Panc1 (cell line): ENCODE measurements at regions not wholly inside any gene's neighbourhood (a gene's known extent, or its start where the extent isn't known, plus 50 kb on each side); places are given as distances from the start of the nearest gene placed in this dataset.
"Not testable (repeated sequence)": the region's sequence is repeated elsewhere in the genome, so short reads cannot be mapped to it uniquely, and the experiment has no call there.

Source experiments
- ATAC-seq: fragments of 200-7000 bp; cut with Tn5 transposase; 2 replicates; pipeline ENCODE4 v1.9.1; 2020; ENCODE audit warnings: mild to moderate bottlenecking, moderate library complexity
- BruUV-seq: library from RNA; stranded (reverse); fragments of 400-500 nt; replicated peaks from 2 replicates; lab custom pipeline; 2021; lab: Mats Ljungman, UMichigan
- CTCF ChIA-PET: fragments of 300-600 bp; sonication (Branson Sonifier 250); formaldehyde crosslinking; loops from one replicate; lab custom pipeline; 2022; ENCODE audit warnings: antibody characterized with exemption; lab: Charles Lee
- POLR2A ChIA-PET: fragments of 300-600 bp; sonication (Branson Sonifier 250); formaldehyde crosslinking; loops from one replicate; lab custom pipeline; 2022; ENCODE audit warnings: antibody characterized with exemption; lab: Charles Lee
- DNase-seq: peaks from one replicate; pipeline ENCODE4 v3.0.0-alpha.2; 2010; ENCODE audit warnings: low read depth, low spot score
- H3K27ac ChIP-seq: 2 replicates; pipeline ENCODE4 v1.5.1; 2011; ENCODE audit warnings: mild to moderate bottlenecking, low read length, inconsistent platforms
- H3K27me3 ChIP-seq: fragments of 200-500 bp; sonication (Bioruptor generic); 2 replicates; pipeline ENCODE4 v1.6.0; 2014; ENCODE audit warnings: low read length, inconsistent platforms; ENCODE audit not compliant: control insufficient read depth, insufficient read depth
- H3K36me3 ChIP-seq: fragments of 200-500 bp; sonication (Bioruptor generic); 2 replicates; pipeline ENCODE4 v1.5.1; 2014; ENCODE audit warnings: inconsistent platforms, mild to moderate bottlenecking, low read length, moderate library complexity; ENCODE audit not compliant: control insufficient read depth, insufficient read depth
- H3K4me1 ChIP-seq: 2 replicates; pipeline ENCODE4 v1.5.1; 2011; ENCODE audit warnings: inconsistent platforms, mild to moderate bottlenecking, low read length, moderate library complexity; ENCODE audit not compliant: control insufficient read depth, insufficient read depth
- H3K4me3 ChIP-seq, 2 experiments: 2 replicates each; pipeline ENCODE4 v1.5.1; 2011 to 2012; ENCODE audit warnings: low read depth in 2 of 2, low read length in 2 of 2, mild to moderate bottlenecking in 2 of 2, inconsistent platforms in 1 of 2, moderate library complexity in 1 of 2
- H3K9me3 ChIP-seq: fragments of 200-500 bp; sonication (Bioruptor generic); 2 replicates; pipeline ENCODE4 v1.5.1; 2014; ENCODE audit warnings: low read depth, mild to moderate bottlenecking, inconsistent platforms, low read length, moderate library complexity; ENCODE audit not compliant: control insufficient read depth, insufficient read depth
- CTCF ChIP-seq: fragments of 450-650 bp; IDR thresholded peaks from 2 replicates; pipeline ENCODE4 v1.5.1; 2017; ENCODE audit warnings: mild to moderate bottlenecking
- POLR2AphosphoS5 ChIP-seq: IDR thresholded peaks from 2 replicates; pipeline ENCODE4 v1.6.1; 2012; ENCODE audit warnings: mild to moderate bottlenecking, low read depth, low read length, moderate library complexity
- REST ChIP-seq, 2 experiments: IDR thresholded peaks; 2 replicates each; pipeline ENCODE4 v1.6.1; 2011 to 2012; ENCODE audit warnings: low read depth in 2 of 2, control low read depth in 1 of 2, low read length in 1 of 2, mild to moderate bottlenecking in 1 of 2, moderate library complexity in 1 of 2; ENCODE audit not compliant: insufficient read depth in 1 of 2
- SIN3A ChIP-seq: IDR thresholded peaks from 2 replicates; pipeline ENCODE4 v1.6.1; 2012; ENCODE audit warnings: low read depth, mild to moderate bottlenecking, low read length, moderate library complexity, borderline replicate concordance; ENCODE audit not compliant: insufficient read depth
- TCF7L2 ChIP-seq: IDR thresholded peaks from 2 replicates; pipeline ENCODE4 v1.6.1; 2011; ENCODE audit warnings: mild to moderate bottlenecking, low read depth, low read length, inconsistent platforms
- in situ Hi-C: cut with HindIII; loops from 2 replicates; pipeline ENCODE4 v1.10.0; 2016; ENCODE audit warnings: low sequenced_read_pairs, low pct_unique_long_range_greater_than_20kb
- intact Hi-C: fragments of 100-400 bp; cut with micrococcal nuclease; formaldehyde crosslinking; loops from one replicate; pipeline ENCODE4 v1.10.0; 2022; ENCODE audit not compliant: unreplicated experiment

GRCh38 chr5:120147911-120148310 lies 316.2 kb upstream of the PRR16 start:
- intact Hi-C loops, CTCF ChIA-PET, DNase-seq, BruUV-seq, H3K27ac ChIP-seq, in situ Hi-C loops, POLR2A ChIA-PET, H3K36me3 ChIP-seq, H3K9me3 ChIP-seq, H3K4me1 ChIP-seq, ATAC-seq, H3K27me3 ChIP-seq, H3K4me3 ChIP-seq: not testable (repeated sequence)

GRCh38 chr5:120150770-120151169 lies 313.3 kb upstream of the PRR16 start:
- TF ChIP-seq TCF7L2 = no peak
- TF ChIP-seq CTCF = no peak
- no peak for TF ChIP-seq SIN3A
- TF ChIP-seq POLR2AphosphoS5 = no peak
- no peak for TF ChIP-seq REST (IDR thresholded peaks at IDR 0.05; ENCODE audit: insufficient read depth in 1 of 2, low read depth in 2 of 2, low read length in 1 of 2)
- no peaks in the 10 kb centered on the region for H3K4me1 ChIP-seq
- H3K36me3 ChIP-seq = no peaks in the 10 kb centered on the region
- intact Hi-C loops = no loop called here
- no peaks in the 10 kb centered on the region for H3K27me3 ChIP-seq
- ChIA-PET CTCF (no interaction called here), POLR2A (no interaction called here)
- in situ Hi-C loops = no loop called here
- no peak overlapping the region for H3K27ac ChIP-seq
- ATAC-seq (no peak), DNase-seq (no peak)
- no peak overlapping the region for H3K4me3 ChIP-seq
- no peaks in the 10 kb centered on the region for H3K9me3 ChIP-seq
- BruUV-seq = no TSS peak

GRCh38 chr5:120151181-120151580 lies 312.9 kb upstream of the PRR16 start:
- no peak for ATAC-seq

More at GRCh38 chr5:120151181-120151580, 312.9 kb upstream of the PRR16 start:
- intact Hi-C loops = no loop called here
- in situ Hi-C loops = no loop called here
- no peaks in the 10 kb centered on the region for H3K27me3 ChIP-seq
- no peaks in the 10 kb centered on the region for H3K36me3 ChIP-seq
- TF ChIP-seq REST (IDR thresholded peaks at IDR 0.05; ENCODE audit: insufficient read depth in 1 of 2, low read depth in 2 of 2, low read length in 1 of 2) (no peak), SIN3A (no peak), CTCF (no peak), POLR2AphosphoS5 (no peak), TCF7L2 (no peak)
- no peak for DNase-seq
- no TSS peak for BruUV-seq
- POLR2A ChIA-PET = no interaction called here
- CTCF ChIA-PET = no interaction called here
- no peaks in the 10 kb centered on the region for H3K9me3 ChIP-seq
- H3K4me1 ChIP-seq = no peaks in the 10 kb centered on the region
- no peak overlapping the region for H3K4me3 ChIP-seq
- no peak overlapping the region for H3K27ac ChIP-seq
